Prostate gland (tissue), 2 donors: ENCODE measurements at regions not wholly inside any gene's neighbourhood (a gene's known extent, or its start where the extent isn't known, plus 50 kb on each side); places are given as distances from the start of the nearest gene placed in this dataset.

Experiments
- DNase-seq: peaks from one replicate; pipeline ENCODE4 v3.0.0-alpha.2; 2019; ENCODE audit warnings: low spot score
- H3K27ac ChIP-seq, 2 donors: fragments of 200-600 bp; sonication (generic); 2 replicates each; pipeline ENCODE4 v1.5.1; 2017 to 2019
- H3K27me3 ChIP-seq: fragments of 200-600 bp; sonication (generic); replicated peaks from 2 replicates; pipeline ENCODE4 v1.5.1; 2019; ENCODE audit not compliant: insufficient read depth
- H3K36me3 ChIP-seq, 2 donors: fragments of 200-600 bp; sonication (generic); 1 replicate in 1 of 2; 2 replicates in 1 of 2; pipeline versions ENCODE4 v1.5.1 to v1.8.1; 2017 to 2019
- H3K4me1 ChIP-seq: fragments of 200-600 bp; sonication (generic); replicated peaks from 2 replicates; pipeline ENCODE4 v1.5.1; 2019
- H3K4me3 ChIP-seq, 2 donors: fragments of 200-600 bp; sonication (generic); 2 replicates each; pipeline ENCODE4 v1.5.1; 2017 to 2019
- H3K9me3 ChIP-seq: fragments of 200-600 bp; sonication (generic); 2 replicates; pipeline ENCODE4 v1.5.1; 2017
- POLR2A ChIP-seq: fragments of 450-650 bp; IDR thresholded peaks from one replicate; pipeline ENCODE4 v1.6.1; 2016; ENCODE audit warnings: antibody characterized with exemption, mild to moderate bottlenecking
- POLR2AphosphoS5 ChIP-seq: sonication (generic); formaldehyde crosslinking; IDR thresholded peaks from one replicate; pipeline ENCODE4 v1.6.1; 2017; ENCODE audit warnings: antibody characterized with exemption
- WGBS: methylation state at CpG from one replicate; pipeline ENCODE4 v1.1.5; 2018; 5-methylcytosine and 5-hydroxymethylcytosine counted together
- intact Hi-C: fragments of 100-400 bp; cut with DNase I; formaldehyde crosslinking; loops from one replicate; pipeline ENCODE4 v1.14.2; 2022
- TF ChIP-seq, protein P1 (sequence below), 4 experiments: fragments of 200-600 bp in 2 of 4; fragments of 450-650 bp in 2 of 4; sonication (generic) in 2 of 4; IDR thresholded peaks; 1 replicate in 3 of 4; 2 replicates in 1 of 4; pipeline ENCODE4 v1.5.1; 2016 to 2019; ENCODE audit warnings: antibody characterized with exemption in 4 of 4, mild to moderate bottlenecking in 2 of 4, moderate library complexity in 2 of 4

DNA sequence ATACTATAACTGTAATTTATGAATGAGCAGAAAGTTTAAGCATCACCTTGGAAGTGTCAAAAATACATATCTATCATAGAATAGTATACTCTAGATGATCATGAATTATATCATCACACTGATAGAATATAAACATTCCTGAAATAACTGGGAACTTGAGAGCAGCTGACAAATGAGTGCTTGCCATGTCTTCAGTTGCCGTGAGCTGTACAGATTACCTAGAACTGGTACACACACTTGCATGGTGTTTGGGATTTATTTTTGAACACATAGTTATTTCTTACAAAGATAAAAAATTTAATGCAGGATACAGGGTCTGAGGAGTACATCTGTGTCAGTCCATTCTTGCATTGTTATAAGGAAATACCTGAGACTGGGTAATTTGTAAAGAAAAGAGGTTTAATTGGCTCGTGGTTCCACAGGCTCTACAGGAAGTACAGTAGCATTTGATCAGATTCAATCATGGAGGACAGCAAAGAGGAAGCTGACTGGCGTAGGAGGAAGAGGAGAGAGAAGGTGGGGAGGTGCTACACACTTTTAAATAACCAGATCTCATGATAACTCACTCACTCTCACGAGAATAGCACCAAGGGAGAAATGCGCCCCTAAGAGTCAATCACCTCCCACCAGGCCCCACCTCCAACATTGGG lies 60.4 kb upstream of the MBNL2 start:
- DNase-seq, result no peak
- Histone ChIP-seq H3K27ac (no peak overlapping the region), H3K4me3 (no peak overlapping the region), H3K36me3 (no peaks in the 10 kb centered on the region), H3K9me3 (no peaks in the 10 kb centered on the region), H3K4me1 (no peaks in the 10 kb centered on the region), H3K27me3 (no peaks in the 10 kb centered on the region)
- intact Hi-C loops, result no loop called here
- 87% methylated on average over 5 of the region's 5 CpGs for WGBS
- TF ChIP-seq POLR2A, result no peak
- no peak for TF ChIP-seq POLR2AphosphoS5
- TF ChIP-seq, protein P1, sequence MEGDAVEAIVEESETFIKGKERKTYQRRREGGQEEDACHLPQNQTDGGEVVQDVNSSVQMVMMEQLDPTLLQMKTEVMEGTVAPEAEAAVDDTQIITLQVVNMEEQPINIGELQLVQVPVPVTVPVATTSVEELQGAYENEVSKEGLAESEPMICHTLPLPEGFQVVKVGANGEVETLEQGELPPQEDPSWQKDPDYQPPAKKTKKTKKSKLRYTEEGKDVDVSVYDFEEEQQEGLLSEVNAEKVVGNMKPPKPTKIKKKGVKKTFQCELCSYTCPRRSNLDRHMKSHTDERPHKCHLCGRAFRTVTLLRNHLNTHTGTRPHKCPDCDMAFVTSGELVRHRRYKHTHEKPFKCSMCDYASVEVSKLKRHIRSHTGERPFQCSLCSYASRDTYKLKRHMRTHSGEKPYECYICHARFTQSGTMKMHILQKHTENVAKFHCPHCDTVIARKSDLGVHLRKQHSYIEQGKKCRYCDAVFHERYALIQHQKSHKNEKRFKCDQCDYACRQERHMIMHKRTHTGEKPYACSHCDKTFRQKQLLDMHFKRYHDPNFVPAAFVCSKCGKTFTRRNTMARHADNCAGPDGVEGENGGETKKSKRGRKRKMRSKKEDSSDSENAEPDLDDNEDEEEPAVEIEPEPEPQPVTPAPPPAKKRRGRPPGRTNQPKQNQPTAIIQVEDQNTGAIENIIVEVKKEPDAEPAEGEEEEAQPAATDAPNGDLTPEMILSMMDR (IDR thresholded peaks at IDR 0.05), result no peak

DNA sequence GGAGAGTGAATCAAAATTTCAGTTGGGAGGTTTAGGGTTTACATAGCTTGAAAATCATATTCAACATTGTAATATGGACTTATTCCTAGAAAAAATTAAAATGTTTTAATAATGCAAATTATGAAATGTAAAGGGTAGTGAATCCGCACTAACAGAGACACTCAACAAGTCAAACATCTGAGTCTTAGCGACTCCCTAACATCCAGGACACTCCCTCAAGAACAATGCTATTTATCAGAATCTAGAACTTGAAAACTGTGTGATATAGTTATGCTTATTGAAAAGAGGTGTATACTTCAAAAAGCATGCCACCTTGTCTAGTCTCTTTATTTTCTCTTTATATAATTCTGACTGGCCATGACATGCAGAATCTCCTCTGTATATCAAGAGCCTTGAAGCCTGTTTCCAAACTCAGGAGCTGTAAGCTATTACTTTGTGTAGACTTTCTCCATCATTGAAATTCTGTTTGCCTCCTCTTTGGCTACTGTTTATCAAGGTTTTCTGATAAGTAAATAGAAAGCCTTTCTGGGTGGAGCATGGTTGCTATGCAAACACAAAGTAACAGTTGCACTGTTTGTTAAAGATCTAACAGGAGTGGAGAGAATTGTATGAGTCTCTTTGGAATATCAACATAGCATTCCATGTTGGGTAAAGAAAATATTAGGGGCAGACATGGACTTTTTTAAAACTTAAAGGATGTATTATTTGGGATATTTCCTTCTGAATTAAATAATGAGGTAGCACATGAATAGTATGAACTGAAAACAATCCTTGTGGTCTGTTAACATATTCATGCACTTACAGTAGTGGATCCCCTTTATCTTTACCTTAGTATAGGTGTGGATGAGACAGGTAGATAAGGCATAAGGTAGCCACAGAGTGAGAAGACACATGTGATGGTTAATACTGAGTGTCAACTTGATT lies 56.4 kb upstream of the MBNL2 start:
- Histone ChIP-seq H3K27me3 (no peaks in the 10 kb centered on the region), H3K27ac (no peak overlapping the region), H3K9me3 (no peaks in the 10 kb centered on the region), H3K36me3 (no peaks in the 10 kb centered on the region), H3K4me1 (no peaks in the 10 kb centered on the region), H3K4me3 (no peak overlapping the region)
- no peak for DNase-seq
- intact Hi-C loops, result no loop called here
- 98% methylated on average over 2 of the region's 2 CpGs for WGBS
- TF ChIP-seq POLR2AphosphoS5 (peak; percentile 25), POLR2A (no peak)

DNA sequence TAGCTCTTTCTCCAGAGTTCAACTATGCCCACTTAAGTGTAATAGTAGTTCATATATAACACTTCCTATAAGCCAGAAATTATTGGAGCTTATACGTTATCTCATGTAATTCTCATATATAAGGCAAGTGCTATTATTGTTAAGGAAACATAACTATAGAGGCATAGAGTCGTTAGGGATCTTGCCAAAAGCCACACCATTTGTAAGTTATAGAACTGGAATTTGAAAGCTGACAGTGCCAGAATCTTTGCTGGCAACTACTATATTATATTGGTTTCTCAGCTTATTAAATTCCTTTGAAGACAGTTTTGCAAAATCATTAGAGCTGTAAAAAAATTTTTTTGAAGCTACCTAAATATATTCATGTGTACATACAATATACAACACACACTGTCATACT lies 51.0 kb upstream of the MBNL2 start:
- intact Hi-C loops, result no loop called here
- 87% methylated on average over 2 of the region's 2 CpGs for WGBS
- no peaks in the 10 kb centered on the region for H3K36me3 ChIP-seq
- H3K4me3 ChIP-seq, result no peak overlapping the region
- no peak for DNase-seq
- H3K4me1 ChIP-seq, result no peaks in the 10 kb centered on the region
- no peaks in the 10 kb centered on the region for H3K27me3 ChIP-seq
- no peak overlapping the region for H3K27ac ChIP-seq
- no peaks in the 10 kb centered on the region for H3K9me3 ChIP-seq
- no peak for TF ChIP-seq POLR2A
- TF ChIP-seq, protein P1 (IDR thresholded peaks at IDR 0.05), result no peak
- no peak for TF ChIP-seq POLR2AphosphoS5
